ENCODE measurements at regions not wholly inside any gene's neighbourhood (a gene's known extent, or its start where the extent isn't known, plus 50 kb on each side); places are given as distances from the start of the nearest gene placed in this dataset.
"Not testable (repeated sequence)": the region's sequence is repeated elsewhere in the genome, so short reads cannot be mapped to it uniquely, and the experiment has no call there.

DNA sequence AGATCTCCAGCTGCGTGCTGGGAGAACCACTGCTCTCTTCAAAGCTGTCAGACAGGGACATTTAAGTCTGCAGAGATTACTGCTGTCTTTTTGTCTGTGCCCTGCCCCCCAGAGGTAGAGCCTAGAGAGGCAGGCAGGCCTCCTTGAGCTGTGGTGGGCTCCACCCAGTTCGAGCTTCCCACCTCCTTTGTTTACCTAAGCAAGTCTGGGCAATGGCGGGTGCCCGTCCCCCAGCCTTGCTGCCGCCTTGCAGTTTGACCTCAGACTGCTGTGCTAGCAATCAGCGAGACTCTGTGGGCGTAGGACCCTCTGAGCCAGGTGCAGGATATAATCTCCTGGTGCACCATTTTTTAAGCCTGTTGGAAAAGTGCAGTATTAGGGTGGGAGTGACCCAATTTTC is 128.6 kb downstream of the ACTR3 start:
- not testable (repeated sequence) for H3K27ac ChIP-seq

DNA sequence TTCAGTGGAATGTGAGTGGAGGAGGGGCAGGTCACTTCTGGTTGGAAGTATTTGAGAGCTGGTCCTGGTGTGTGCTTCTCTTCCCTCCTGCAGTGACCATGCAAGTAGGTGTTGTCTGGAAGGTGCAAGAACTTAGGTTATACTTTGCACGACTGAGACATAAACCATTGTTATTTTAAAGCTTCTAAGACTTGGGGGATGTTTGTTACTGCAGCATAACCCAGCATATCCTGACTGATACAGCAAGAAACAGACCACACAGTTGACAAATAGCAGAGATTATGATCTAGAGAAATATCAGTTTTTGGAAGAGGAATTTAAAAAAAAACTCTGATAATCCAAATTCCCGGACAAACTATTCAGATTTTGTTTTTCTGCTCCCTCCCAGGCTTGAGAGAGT is 130.8 kb downstream of the ACTR3 start:
- TF ChIP-seq, protein P1, sequence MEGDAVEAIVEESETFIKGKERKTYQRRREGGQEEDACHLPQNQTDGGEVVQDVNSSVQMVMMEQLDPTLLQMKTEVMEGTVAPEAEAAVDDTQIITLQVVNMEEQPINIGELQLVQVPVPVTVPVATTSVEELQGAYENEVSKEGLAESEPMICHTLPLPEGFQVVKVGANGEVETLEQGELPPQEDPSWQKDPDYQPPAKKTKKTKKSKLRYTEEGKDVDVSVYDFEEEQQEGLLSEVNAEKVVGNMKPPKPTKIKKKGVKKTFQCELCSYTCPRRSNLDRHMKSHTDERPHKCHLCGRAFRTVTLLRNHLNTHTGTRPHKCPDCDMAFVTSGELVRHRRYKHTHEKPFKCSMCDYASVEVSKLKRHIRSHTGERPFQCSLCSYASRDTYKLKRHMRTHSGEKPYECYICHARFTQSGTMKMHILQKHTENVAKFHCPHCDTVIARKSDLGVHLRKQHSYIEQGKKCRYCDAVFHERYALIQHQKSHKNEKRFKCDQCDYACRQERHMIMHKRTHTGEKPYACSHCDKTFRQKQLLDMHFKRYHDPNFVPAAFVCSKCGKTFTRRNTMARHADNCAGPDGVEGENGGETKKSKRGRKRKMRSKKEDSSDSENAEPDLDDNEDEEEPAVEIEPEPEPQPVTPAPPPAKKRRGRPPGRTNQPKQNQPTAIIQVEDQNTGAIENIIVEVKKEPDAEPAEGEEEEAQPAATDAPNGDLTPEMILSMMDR (conservative IDR thresholded peaks at IDR 0.05) = no peak
- no peak overlapping the region for H3K27ac ChIP-seq

DNA sequence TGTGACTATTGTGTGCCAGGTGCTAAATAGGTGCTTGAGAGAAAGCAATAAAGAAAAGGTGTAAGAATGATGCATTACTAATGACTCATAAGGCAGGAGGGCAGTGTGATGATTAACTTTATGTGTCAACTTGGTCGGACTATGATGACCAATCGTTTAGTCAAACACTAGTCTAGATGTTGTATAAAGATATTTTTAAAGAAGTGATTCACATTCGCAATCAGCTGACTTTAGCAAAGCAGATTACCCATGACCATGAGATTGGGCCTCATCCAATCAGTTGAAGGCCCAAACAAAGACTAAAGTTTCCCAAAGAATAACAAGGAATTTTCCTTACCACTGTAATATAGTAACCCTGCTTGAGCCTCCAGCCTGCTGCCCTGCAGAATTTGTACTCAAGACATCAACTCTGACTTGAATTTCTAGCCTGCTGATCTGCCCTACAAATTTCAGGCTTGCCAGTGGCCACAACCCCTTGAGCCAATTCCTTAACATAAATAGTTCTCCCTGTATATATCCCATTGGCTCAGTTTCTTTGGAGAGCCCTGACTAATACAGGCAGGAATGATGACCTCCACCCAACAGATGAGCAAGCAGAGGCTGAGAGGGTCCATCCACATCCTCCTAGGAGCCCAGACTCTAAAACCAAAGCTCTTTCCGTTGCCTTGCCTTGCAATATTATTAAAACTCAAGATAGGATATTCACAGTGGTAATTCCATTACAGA is 132.6 kb downstream of the ACTR3 start:
- H3K27ac ChIP-seq = no peak overlapping the region
- TF ChIP-seq, protein P1 (conservative IDR thresholded peaks at IDR 0.05) = no peak

DNA sequence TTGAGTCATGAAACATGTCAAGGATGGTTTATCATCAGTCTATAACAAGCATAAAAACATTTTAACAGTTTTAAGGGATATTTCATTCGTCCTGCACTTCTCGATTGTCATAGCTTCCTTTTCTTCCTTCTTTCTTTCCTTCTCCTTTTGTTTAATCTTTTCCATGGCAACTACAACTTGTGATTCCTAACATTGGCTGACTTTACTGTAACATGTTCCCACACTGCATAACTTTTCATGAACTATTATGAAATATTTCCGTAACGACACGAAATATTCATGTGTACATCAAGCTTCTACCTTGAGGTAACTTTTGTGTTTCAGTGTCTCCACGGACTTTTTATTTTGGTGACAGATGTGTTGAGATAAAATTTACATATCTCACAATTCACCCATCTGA is 134.4 kb downstream of the ACTR3 start:
- TF ChIP-seq, protein P1 (conservative IDR thresholded peaks at IDR 0.05) = no peak
- no peak overlapping the region for H3K27ac ChIP-seq

DNA sequence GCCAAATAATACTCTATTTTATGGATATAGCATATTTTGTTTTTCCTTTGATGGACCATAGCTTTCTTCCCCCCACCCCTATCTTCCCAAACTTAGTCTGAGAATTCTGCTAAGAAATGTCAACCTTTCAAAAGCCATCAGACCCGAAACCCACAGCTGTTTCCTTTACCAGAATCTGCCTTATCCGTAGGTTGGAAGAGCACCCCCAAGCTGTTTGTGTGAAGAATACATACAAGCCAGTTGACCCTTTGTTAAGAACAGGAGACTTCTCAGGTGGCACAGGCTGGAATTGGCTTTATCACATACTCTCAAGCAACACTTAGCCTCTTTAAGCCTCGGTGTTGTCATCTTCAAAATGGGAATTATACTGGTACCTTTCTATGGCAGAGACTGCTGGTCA is 135.1 kb downstream of the ACTR3 start:
- TF ChIP-seq, protein P1 (conservative IDR thresholded peaks at IDR 0.05) = no peak

DNA sequence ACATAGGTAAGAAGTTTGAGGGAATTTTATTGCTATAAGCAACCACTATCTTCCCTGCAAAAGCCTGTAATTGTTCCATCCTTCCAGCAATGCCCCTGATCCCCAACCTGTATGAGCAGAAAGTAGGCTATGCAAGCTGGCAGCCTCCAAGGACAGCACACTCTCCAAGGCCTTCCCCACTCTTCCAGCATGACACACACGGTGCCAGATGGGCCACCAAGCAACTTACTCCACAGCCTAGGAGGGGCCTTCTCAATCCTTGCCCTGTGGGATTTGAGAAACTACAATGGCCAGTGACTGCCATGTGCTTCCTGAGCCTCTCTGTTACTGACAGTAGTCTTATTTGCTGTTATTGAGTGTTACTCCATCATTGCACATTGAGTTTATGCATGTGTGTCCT is 137.5 kb downstream of the ACTR3 start:
- no peak overlapping the region for H3K27ac ChIP-seq
- TF ChIP-seq, protein P1 (conservative IDR thresholded peaks at IDR 0.05) = no peak

More for the DNA sequence above, 135.1 kb downstream of the ACTR3 start:
- H3K27ac ChIP-seq = no peak overlapping the region

DNA sequence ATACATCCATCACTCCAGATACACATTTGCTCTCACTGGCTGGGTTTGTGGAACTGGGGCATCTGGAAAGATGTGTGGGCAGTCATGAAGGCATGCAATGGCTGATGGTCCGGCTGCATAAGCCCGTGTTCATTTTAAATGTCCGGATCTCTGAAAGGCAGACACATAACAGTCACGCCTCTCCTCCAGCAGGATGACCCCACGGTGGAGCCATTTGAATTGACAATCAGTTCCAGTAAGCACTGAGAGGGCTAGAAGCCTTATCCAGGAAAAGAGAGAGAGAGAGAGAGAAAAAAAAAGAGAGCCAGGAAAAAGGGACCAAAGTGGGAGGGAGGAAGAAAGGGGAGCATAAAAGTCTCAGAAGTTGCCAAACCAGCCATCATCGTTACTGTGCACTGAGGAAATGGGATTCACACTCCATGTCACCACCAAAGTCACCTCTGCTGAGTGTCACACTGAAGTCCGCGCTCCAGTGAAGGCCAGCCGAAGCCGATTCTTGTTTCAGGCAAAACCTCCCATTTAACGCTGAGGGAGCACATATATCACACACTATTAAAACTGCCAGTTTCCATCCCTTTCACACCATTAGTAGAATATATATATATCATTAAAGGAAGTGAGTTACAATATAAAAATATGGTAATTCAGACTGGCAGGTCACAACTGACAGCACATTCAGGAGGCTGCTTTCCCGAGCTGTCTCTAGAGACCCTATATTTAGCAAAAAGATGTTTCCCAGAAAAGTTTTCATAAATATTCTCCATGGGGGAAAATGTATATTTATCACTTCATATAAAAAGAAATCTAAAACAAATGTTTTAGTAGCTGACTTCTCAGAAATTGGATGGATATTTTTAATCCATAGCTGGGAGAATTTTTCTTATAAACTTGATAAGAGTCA is 142.0 kb downstream of the ACTR3 start:
- TF ChIP-seq, protein P1 (conservative IDR thresholded peaks at IDR 0.05) = no peak
- H3K27ac ChIP-seq = no peak overlapping the region

DNA sequence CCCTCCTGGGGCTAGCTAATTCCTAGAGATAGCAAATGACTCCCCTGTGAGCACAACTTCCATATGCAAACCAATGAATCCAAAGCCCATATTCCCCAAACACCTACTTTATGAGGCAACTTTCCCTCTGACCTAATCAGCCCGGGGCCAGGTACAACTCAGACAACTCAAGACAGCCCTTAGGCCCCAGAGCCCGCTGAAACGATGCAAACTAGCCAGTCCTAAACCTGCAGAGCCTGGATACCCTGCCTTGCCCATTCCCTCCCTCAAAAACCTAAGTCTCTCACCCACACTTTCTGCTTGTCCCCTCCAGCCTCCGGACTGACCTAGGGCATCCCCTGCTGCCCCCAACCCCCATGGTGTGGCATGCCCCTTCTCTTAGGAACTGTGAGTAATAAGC is 142.8 kb downstream of the ACTR3 start:
- TF ChIP-seq, protein P1 (conservative IDR thresholded peaks at IDR 0.05) = no peak
- no peak overlapping the region for H3K27ac ChIP-seq
